ENCODE measurements at regions not wholly inside any gene's neighbourhood (a gene's known extent, or its start where the extent isn't known, plus 50 kb on each side); places are given as distances from the start of the nearest gene placed in this dataset.

GRCh38 chr1:244963231-244963826 lies 99.0 kb upstream of the HNRNPU start:
- ChIA-PET POLR2A (interaction anchor here (1.0 to 1.2 kb wide), 2 partner anchors 9 to 33 kb away, joined by 4 to 7 read pairs; no protein-coding TSS in a partner anchor), CTCF (ENCODE audit: low intra/inter-chr PET ratio) (no interaction called here)
- no peak overlapping the region for H3K27ac ChIP-seq (ENCODE audit: extremely low read depth, low read depth, low read length)
- H3K4me3 ChIP-seq = no peak overlapping the region
- intact Hi-C loops (cut with micrococcal nuclease) = no loop called here
- peaks cover 6 to 13% of the 10 kb centered on the region in 2 experiments for H3K4me1 ChIP-seq (replicated peaks in 1 of 2; ENCODE audit: control insufficient read depth in 2 of 2, insufficient read depth in 2 of 2, low read length in 2 of 2)
- no peaks in the 10 kb centered on the region for H3K9me3 ChIP-seq (replicated peaks; ENCODE audit: control insufficient read depth, insufficient read depth, low read depth, low read length)
- FAIRE-seq (peak; percentile 29), DNase-seq (ENCODE audit: extremely low read depth in 1 of 4, low spot score in 3 of 4) (peak in 3 of 4 experiments; percentile 43 to 51 (median 44)), ATAC-seq (peak; percentile 34)
- in situ Hi-C loops (cut with MboI) = no loop called here
- no peaks in the 10 kb centered on the region for H3K9me1 ChIP-seq (ENCODE audit: control insufficient read depth, insufficient read depth, low read length)
- no peaks in the 10 kb centered on the region for H3K27me3 ChIP-seq (ENCODE audit: control insufficient read depth in 2 of 2, insufficient read depth in 2 of 2, low read length in 2 of 2)
- H3K4me2 ChIP-seq (ENCODE audit: insufficient read depth, low read length) = no peak overlapping the region
- 61% methylated on average over 7 of the region's 7 CpGs for WGBS (ENCODE audit: insufficient coverage, low coverage, missing lambda C conversion rate)
- no peak overlapping the region for H2AFZ ChIP-seq (ENCODE audit: low read depth, low read length)
- H3K9ac ChIP-seq (ENCODE audit: insufficient read depth in 1 of 2, low read depth in 2 of 2, low read length in 2 of 2) = no peak overlapping the region
- no peaks in the 10 kb centered on the region for H3K36me3 ChIP-seq (ENCODE audit: control insufficient read depth, insufficient read depth, low read length)
- no TSS peak for BruUV-seq (replicated peaks)
- no peaks in the 10 kb centered on the region for H4K20me1 ChIP-seq (replicated peaks; ENCODE audit: control insufficient read depth, insufficient read depth, low read length)
- no peaks in the 10 kb centered on the region for H3K79me2 ChIP-seq (ENCODE audit: control insufficient read depth, insufficient read depth, low read length)
- TF ChIP-seq RUNX1 (IDR thresholded peaks at IDR 0.05; ENCODE audit: low read depth) = no peak
- peak; percentile 85 for TF ChIP-seq SPI1 (IDR thresholded peaks at IDR 0.05; ENCODE audit: borderline replicate concordance, low read depth, low read length)
- TF ChIP-seq, protein P1, sequence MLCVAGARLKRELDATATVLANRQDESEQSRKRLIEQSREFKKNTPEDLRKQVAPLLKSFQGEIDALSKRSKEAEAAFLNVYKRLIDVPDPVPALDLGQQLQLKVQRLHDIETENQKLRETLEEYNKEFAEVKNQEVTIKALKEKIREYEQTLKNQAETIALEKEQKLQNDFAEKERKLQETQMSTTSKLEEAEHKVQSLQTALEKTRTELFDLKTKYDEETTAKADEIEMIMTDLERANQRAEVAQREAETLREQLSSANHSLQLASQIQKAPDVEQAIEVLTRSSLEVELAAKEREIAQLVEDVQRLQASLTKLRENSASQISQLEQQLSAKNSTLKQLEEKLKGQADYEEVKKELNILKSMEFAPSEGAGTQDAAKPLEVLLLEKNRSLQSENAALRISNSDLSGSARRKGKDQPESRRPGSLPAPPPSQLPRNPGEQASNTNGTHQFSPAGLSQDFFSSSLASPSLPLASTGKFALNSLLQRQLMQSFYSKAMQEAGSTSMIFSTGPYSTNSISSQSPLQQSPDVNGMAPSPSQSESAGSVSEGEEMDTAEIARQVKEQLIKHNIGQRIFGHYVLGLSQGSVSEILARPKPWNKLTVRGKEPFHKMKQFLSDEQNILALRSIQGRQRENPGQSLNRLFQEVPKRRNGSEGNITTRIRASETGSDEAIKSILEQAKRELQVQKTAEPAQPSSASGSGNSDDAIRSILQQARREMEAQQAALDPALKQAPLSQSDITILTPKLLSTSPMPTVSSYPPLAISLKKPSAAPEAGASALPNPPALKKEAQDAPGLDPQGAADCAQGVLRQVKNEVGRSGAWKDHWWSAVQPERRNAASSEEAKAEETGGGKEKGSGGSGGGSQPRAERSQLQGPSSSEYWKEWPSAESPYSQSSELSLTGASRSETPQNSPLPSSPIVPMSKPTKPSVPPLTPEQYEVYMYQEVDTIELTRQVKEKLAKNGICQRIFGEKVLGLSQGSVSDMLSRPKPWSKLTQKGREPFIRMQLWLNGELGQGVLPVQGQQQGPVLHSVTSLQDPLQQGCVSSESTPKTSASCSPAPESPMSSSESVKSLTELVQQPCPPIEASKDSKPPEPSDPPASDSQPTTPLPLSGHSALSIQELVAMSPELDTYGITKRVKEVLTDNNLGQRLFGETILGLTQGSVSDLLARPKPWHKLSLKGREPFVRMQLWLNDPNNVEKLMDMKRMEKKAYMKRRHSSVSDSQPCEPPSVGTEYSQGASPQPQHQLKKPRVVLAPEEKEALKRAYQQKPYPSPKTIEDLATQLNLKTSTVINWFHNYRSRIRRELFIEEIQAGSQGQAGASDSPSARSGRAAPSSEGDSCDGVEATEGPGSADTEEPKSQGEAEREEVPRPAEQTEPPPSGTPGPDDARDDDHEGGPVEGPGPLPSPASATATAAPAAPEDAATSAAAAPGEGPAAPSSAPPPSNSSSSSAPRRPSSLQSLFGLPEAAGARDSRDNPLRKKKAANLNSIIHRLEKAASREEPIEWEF (CRISPR knock-in tag; IDR thresholded peaks at IDR 0.05) = no peak
- TF ChIP-seq KHSRP (IDR thresholded peaks at IDR 0.05) = no peak
- no peak for TF ChIP-seq NFXL1 (CRISPR knock-in tag; IDR thresholded peaks at IDR 0.05)
- TF ChIP-seq CHD7 (IDR thresholded peaks at IDR 0.05; ENCODE audit: low read depth, low read length) = no peak

All from K562 (cell line).